IMR-90 (cell line): ENCODE measurements at regions not wholly inside any gene's neighbourhood (a gene's known extent, or its start where the extent isn't known, plus 50 kb on each side); places are given as distances from the start of the nearest gene placed in this dataset.

Source experiments
- ATAC-seq: fragments of 200-7000 bp; cut with Tn5 transposase; 2 replicates; pipeline ENCODE4 v1.9.1; 2020; ENCODE audit warnings: low read depth, mild to moderate bottlenecking, moderate library complexity
- BruUV-seq: library from RNA; stranded (reverse); fragments of 400-500 nt; replicated peaks from 2 replicates; lab custom pipeline; 2021; lab: Mats Ljungman, UMichigan
- CTCF ChIA-PET: fragments of 300-600 bp; formaldehyde crosslinking; extraction: SDS; loops from one replicate; lab custom pipeline; 2021; ENCODE audit warnings: antibody characterized with exemption; lab: Yijun Ruan, JAX
- POLR2A ChIA-PET: fragments of 300-600 bp; sonication (Branson Sonifier 250); formaldehyde crosslinking; loops from one replicate; lab custom pipeline; 2022; ENCODE audit warnings: antibody characterized with exemption; ENCODE audit not compliant: unreplicated experiment; lab: Charles Lee
- DNase-seq: peaks from one replicate; pipeline ENCODE4 v3.0.0; 2013
- H2AFZ ChIP-seq: replicated peaks from 2 replicates; pipeline ENCODE3; 2013; ENCODE audit warnings: low read length, mild to moderate bottlenecking; ENCODE audit not compliant: poor library complexity
- H2AK5ac ChIP-seq: 2 replicates; pipeline ENCODE4 v1.6.1; 2013; ENCODE audit warnings: low read depth, low read length, inconsistent platforms
- H2AK9ac ChIP-seq: replicated peaks from 2 replicates; pipeline ENCODE3; 2013; ENCODE audit warnings: mild to moderate bottlenecking, low read depth, low read length, moderate library complexity; ENCODE audit not compliant: poor library complexity
- H2BK120ac ChIP-seq: 2 replicates; pipeline ENCODE4 v1.6.1; 2013; ENCODE audit warnings: low read depth, low read length, inconsistent platforms
- H2BK15ac ChIP-seq: 3 replicates; pipeline ENCODE4 v1.6.1; 2013; ENCODE audit warnings: low read depth, low read length, inconsistent platforms
- H2BK20ac ChIP-seq: 2 replicates; pipeline ENCODE4 v1.6.1; 2013; ENCODE audit warnings: low read depth, mild to moderate bottlenecking, inconsistent platforms, low read length, moderate library complexity
- H2BK5ac ChIP-seq: 2 replicates; pipeline ENCODE4 v1.6.1; 2013; ENCODE audit warnings: mild to moderate bottlenecking, low read depth, low read length, inconsistent platforms; ENCODE audit not compliant: poor library complexity, severe bottlenecking
- H3K14ac ChIP-seq: replicated peaks from 2 replicates; pipeline ENCODE4 v1.6.1; 2013; ENCODE audit warnings: low read depth, low read length, inconsistent platforms
- H3K18ac ChIP-seq: 2 replicates; pipeline ENCODE4 v1.6.1; 2013; ENCODE audit warnings: low read depth, low read length, control low read depth
- H3K23ac ChIP-seq: 2 replicates; pipeline ENCODE4 v1.6.1; 2013; ENCODE audit warnings: low read depth, low read length, inconsistent platforms
- H3K27ac ChIP-seq: 2 replicates; pipeline ENCODE4 v1.5.1; 2013; ENCODE audit warnings: mild to moderate bottlenecking, control low read depth, low read length; ENCODE audit not compliant: insufficient read depth
- H3K27me3 ChIP-seq: 2 replicates; pipeline ENCODE4 v1.6.1; 2013; ENCODE audit warnings: low read length; ENCODE audit not compliant: control insufficient read depth, insufficient read depth
- H3K36me3 ChIP-seq: 2 replicates; pipeline ENCODE4 v1.6.1; 2013; ENCODE audit warnings: low read length, mixed read lengths; ENCODE audit not compliant: control insufficient read depth, insufficient read depth
- H3K4ac ChIP-seq: 2 replicates; pipeline ENCODE4 v1.6.1; 2013; ENCODE audit warnings: low read depth, low read length, inconsistent platforms
- H3K4me1 ChIP-seq: 2 replicates; pipeline ENCODE4 v1.6.1; 2013; ENCODE audit warnings: low read length, mixed read lengths; ENCODE audit not compliant: control insufficient read depth, insufficient read depth
- H3K4me2 ChIP-seq: 2 replicates; pipeline ENCODE4 v1.6.1; 2013; ENCODE audit warnings: low read depth, mild to moderate bottlenecking, control low read depth, low read length, moderate library complexity
- H3K4me3 ChIP-seq: 2 replicates; pipeline ENCODE4 v1.5.1; 2013; ENCODE audit warnings: low read depth, mild to moderate bottlenecking, control low read depth, low read length, moderate library complexity; ENCODE audit not compliant: insufficient read depth
- H3K56ac ChIP-seq: 2 replicates; pipeline ENCODE4 v1.6.1; 2013; ENCODE audit warnings: low read length, inconsistent platforms; ENCODE audit not compliant: insufficient read depth; ENCODE audit errors: extremely low read depth
- H3K79me1 ChIP-seq, 2 experiments: 2 replicates each; pipeline ENCODE4 v1.6.1; 2013; ENCODE audit warnings: low read length in 2 of 2, inconsistent platforms in 1 of 2, low read depth in 1 of 2
- H3K9ac ChIP-seq: 2 replicates; pipeline ENCODE4 v1.6.1; 2013; ENCODE audit warnings: low read depth, low read length, control low read depth
- H3K9me1 ChIP-seq: 2 replicates; pipeline ENCODE4 v1.6.1; 2013; ENCODE audit warnings: low read length, inconsistent platforms; ENCODE audit not compliant: insufficient read depth
- H3K9me3 ChIP-seq: 2 replicates; pipeline ENCODE4 v1.6.1; 2013; ENCODE audit warnings: low read length; ENCODE audit not compliant: control insufficient read depth, insufficient read depth
- H4K20me1 ChIP-seq: 2 replicates; pipeline ENCODE4 v1.6.1; 2013; ENCODE audit warnings: low read length, inconsistent platforms; ENCODE audit not compliant: insufficient read depth
- H4K5ac ChIP-seq: 2 replicates; pipeline ENCODE4 v1.6.1; 2013; ENCODE audit warnings: mild to moderate bottlenecking, low read depth, low read length, control low read depth
- H4K8ac ChIP-seq, 2 experiments: 2 replicates each; pipeline ENCODE4 v1.6.1; 2013; ENCODE audit warnings: low read depth in 2 of 2, low read length in 2 of 2, control low read depth in 1 of 2, inconsistent platforms in 1 of 2
- H4K91ac ChIP-seq: 2 replicates; pipeline ENCODE4 v1.6.1; 2013; ENCODE audit warnings: low read depth, low read length, inconsistent platforms; ENCODE audit not compliant: insufficient read depth
- BHLHE40 ChIP-seq: fragments of 150-350 bp; IDR thresholded peaks from 2 replicates; pipeline ENCODE4 v1.6.1; 2016; ENCODE audit warnings: mild to moderate bottlenecking, low read depth, low read length
- FOS ChIP-seq: fragments of 150-350 bp; IDR thresholded peaks from 2 replicates; pipeline ENCODE4 v1.6.1; 2016; ENCODE audit warnings: low read depth, low read length
- MAFK ChIP-seq: IDR thresholded peaks from 2 replicates; pipeline ENCODE4 v1.6.1; 2012; ENCODE audit warnings: low read depth, low read length, improper control_type of control experiment
- MXI1 ChIP-seq: IDR thresholded peaks from 2 replicates; pipeline ENCODE4 v1.6.1; 2012; ENCODE audit warnings: low read depth, mild to moderate bottlenecking, low read length, moderate library complexity, borderline replicate concordance
- POLR2A ChIP-seq: IDR thresholded peaks from 2 replicates; pipeline ENCODE4 v1.6.1; 2012; ENCODE audit warnings: mild to moderate bottlenecking, low read depth, low read length
- RAD21 ChIP-seq: IDR thresholded peaks from 2 replicates; pipeline ENCODE4 v1.6.1; 2012; ENCODE audit warnings: low read length, improper control_type of control experiment
- RCOR1 ChIP-seq: IDR thresholded peaks from 2 replicates; pipeline ENCODE4 v1.6.1; 2012; ENCODE audit warnings: mild to moderate bottlenecking, low read length, improper control_type of control experiment; ENCODE audit not compliant: insufficient replicate concordance
- RFX5 ChIP-seq: IDR thresholded peaks from 2 replicates; pipeline ENCODE4 v1.8.0; 2012; ENCODE audit warnings: low read depth, mild to moderate bottlenecking, low read length, moderate library complexity
- SMC3 ChIP-seq: fragments of 150-350 bp; IDR thresholded peaks from 2 replicates; pipeline ENCODE4 v1.6.1; 2016; ENCODE audit warnings: low read depth, mild to moderate bottlenecking, antibody characterized with exemption, low read length, moderate library complexity
- WGBS, 2 experiments: methylation state at CpG; one replicate each; pipeline versions ENCODE4 v1.1.5 to v1.1.7; 2013; ENCODE audit warnings: missing lambda C conversion rate in 2 of 2; ENCODE audit not compliant: insufficient read length in 1 of 2; ENCODE audit errors: extremely low coverage in 2 of 2; 5-methylcytosine and 5-hydroxymethylcytosine counted together
- dilution Hi-C: fragments of 300-500 bp; cut with HindIII; formaldehyde crosslinking; loops from one replicate; pipeline ENCODE4 v1.14.3; 2018; ENCODE audit warnings: low sequenced_read_pairs; ENCODE audit not compliant: unreplicated experiment
- in situ Hi-C: fragments of 300-500 bp; cut with MboI; formaldehyde crosslinking; loops from 3 replicates; pipeline ENCODE4 v1.14.3; 2019; ENCODE audit warnings: low sequenced_read_pairs, inconsistent platforms, mixed read lengths
- intact Hi-C: fragments of 100-400 bp; cut with micrococcal nuclease; formaldehyde crosslinking; loops from 2 replicates; pipeline ENCODE4 v1.10.0; 2022

- no peaks in the 10 kb centered on the region for H3K79me1 ChIP-seq
- no peaks in the 10 kb centered on the region for H3K9me3 ChIP-seq
- no peak overlapping the region for H2AK5ac ChIP-seq
- no peak overlapping the region for H4K8ac ChIP-seq
- DNase-seq (no peak), ATAC-seq (no peak)
- H2BK15ac ChIP-seq = no peak overlapping the region
- no peak overlapping the region for H2BK5ac ChIP-seq
- TF ChIP-seq POLR2A (no peak), RFX5 (no peak), RAD21 (no peak), RCOR1 (no peak), MAFK (no peak), MXI1 (no peak), BHLHE40 (no peak), FOS (no peak), SMC3 (no peak)
- no peaks in the 10 kb centered on the region for H3K27me3 ChIP-seq
- H3K4me1 ChIP-seq = no peaks in the 10 kb centered on the region
- H4K20me1 ChIP-seq = no peaks in the 10 kb centered on the region
- ChIA-PET POLR2A (no interaction called here), CTCF (no interaction called here)
- no peak overlapping the region for H4K91ac ChIP-seq
- no peak overlapping the region for H3K18ac ChIP-seq
- no peak overlapping the region for H3K14ac ChIP-seq
- H3K4ac ChIP-seq = no peak overlapping the region
- in situ Hi-C loops = no loop called here
- dilution Hi-C loops = no loop called here
- H3K56ac ChIP-seq = no peak overlapping the region
- intact Hi-C loops = no loop called here
- H3K9ac ChIP-seq = no peak overlapping the region
- H3K23ac ChIP-seq = no peak overlapping the region
- H2AFZ ChIP-seq = no peak overlapping the region
- no peak overlapping the region for H4K5ac ChIP-seq
- H3K36me3 ChIP-seq = no peaks in the 10 kb centered on the region
- no peak overlapping the region for H2BK20ac ChIP-seq
- H2AK9ac ChIP-seq = no peak overlapping the region
- no peaks in the 10 kb centered on the region for H3K9me1 ChIP-seq
- 49% methylated on average over 3 of the region's 7 CpGs; no CpG with 5 or more reads in 1 of the 2 experiments for WGBS, 2 experiments
- no peak overlapping the region for H2BK120ac ChIP-seq
- BruUV-seq = no TSS peak
- no peak overlapping the region for H3K27ac ChIP-seq
- H3K4me3 ChIP-seq = no peak overlapping the region
- H3K4me2 ChIP-seq = no peak overlapping the region
Measured at GRCh38 chr1:38301040-38301439, 254.4 kb upstream of the POU3F1 start.
